22Rv1 (cell line): ENCODE measurements at regions not wholly inside any gene's neighbourhood (a gene's known extent, or its start where the extent isn't known, plus 50 kb on each side); places are given as distances from the start of the nearest gene placed in this dataset.

ENCODE experiments used
- H3K27ac ChIP-seq: fragments of 450-650 bp; 2 replicates; pipeline ENCODE4 v1.5.1; 2017
- CTCF ChIP-seq: fragments of 450-650 bp; IDR thresholded peaks from 2 replicates; pipeline ENCODE4 v1.5.1; 2017; ENCODE audit warnings: mild to moderate bottlenecking
- ZFX ChIP-seq: fragments of 450-650 bp; IDR thresholded peaks from 2 replicates; pipeline ENCODE4 v1.6.1; 2017; ENCODE audit warnings: antibody characterized with exemption, borderline replicate concordance

GRCh38 chr3:177976866-177977265 lies 559.4 kb upstream of the KCNMB2 start:
- TF ChIP-seq ZFX (no peak), CTCF (no peak)
- H3K27ac ChIP-seq, result no peak overlapping the region

- H3K27ac ChIP-seq, result no peak overlapping the region
- TF ChIP-seq CTCF (no peak), ZFX (no peak)
Observed at GRCh38 chr3:177977381-177978158, 558.7 kb upstream of the KCNMB2 start.

DNA sequence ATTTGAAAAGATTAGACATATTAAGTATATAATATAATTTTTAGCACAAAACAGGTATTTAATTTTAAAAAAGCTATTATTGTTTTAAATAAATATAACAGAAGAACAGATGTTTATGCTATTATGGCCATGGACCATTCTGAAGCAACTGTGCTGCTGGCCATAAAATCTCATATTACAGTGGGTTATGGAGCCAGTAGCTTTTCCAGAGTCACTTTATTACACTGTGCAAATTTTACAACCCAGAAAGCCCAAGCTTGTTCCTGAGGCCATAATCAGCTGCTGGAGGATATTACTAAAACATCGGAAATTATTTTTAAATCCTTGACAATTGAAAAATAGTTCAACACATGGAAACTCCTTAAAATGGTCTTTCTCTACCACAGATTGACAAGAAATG lies 557.3 kb upstream of the KCNMB2 start:
- no peak overlapping the region for H3K27ac ChIP-seq
- TF ChIP-seq CTCF (no peak), ZFX (no peak)

GRCh38 chr3:177979703-177980102 lies 556.5 kb upstream of the KCNMB2 start:
- no peak for TF ChIP-seq CTCF
- no peak for TF ChIP-seq ZFX
- no peak overlapping the region for H3K27ac ChIP-seq

DNA sequence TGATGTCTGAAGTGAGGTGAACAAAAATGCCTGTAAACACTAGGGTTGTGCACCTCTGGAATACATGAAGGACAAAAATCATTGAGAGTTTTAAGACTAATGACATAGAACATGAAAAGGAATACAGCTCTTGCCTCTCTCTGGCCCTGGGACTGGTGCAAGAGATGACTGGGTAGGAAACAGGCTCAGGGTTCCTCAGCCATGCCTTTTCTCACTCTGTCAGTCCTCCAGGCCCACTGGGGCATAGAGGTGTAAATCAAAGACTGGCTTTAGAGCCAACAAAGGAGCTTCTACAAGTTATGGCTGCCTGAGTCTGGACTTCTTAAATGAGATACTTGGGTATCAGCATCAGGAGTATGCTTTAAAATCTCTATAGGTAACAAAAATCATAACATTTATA lies 554.7 kb upstream of the KCNMB2 start:
- TF ChIP-seq CTCF (no peak), ZFX (no peak)
- no peak overlapping the region for H3K27ac ChIP-seq

DNA sequence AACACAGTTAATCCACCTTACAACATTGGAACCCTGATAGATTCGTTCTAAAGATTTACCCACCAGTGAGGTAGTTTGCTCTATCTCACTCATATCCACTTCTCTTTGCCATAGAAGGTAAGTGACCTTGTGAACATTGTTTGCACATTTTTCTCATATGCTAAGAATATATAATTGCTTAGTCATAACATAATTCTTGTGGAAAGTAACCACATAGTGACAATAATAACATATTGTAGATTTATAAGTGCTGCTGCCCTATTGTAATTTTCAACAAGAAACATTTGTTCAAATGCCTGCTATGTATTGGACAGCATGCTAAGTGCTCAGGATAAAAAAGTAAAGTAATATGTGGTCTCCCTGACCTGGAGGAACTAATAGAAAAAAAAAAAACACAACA lies 554.2 kb upstream of the KCNMB2 start:
- H3K27ac ChIP-seq, result no peak overlapping the region
- TF ChIP-seq CTCF (no peak), ZFX (no peak)

DNA sequence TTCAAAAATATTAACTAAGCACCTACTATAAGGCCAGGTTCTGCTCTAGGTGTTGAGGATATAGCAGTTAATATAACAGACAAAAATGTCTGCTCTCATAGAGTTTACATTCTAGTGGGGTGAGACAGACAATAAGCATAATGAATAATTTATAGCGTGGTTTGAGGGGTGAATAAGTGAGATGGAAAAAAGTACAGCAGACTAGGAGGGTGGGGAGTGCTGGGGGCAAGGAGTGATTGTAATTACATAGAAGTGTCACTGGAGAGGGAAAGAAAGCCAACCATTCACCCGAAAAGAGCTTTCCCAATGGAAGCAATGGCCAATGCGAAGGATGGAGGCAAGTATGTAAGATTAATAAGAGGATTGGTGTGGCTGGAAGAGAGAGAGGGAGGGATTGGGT lies 552.9 kb upstream of the KCNMB2 start:
- H3K27ac ChIP-seq, result no peak overlapping the region
- TF ChIP-seq CTCF, result no peak
- no peak for TF ChIP-seq ZFX
